Astrocyte of the spinal cord (primary cell): ENCODE measurements at regions not wholly inside any gene's neighbourhood (a gene's known extent, or its start where the extent isn't known, plus 50 kb on each side); places are given as distances from the start of the nearest gene placed in this dataset.
"Not testable (repeated sequence)": the region's sequence is repeated elsewhere in the genome, so short reads cannot be mapped to it uniquely, and the experiment has no call there.

Experiments used
- DNase-seq: peaks from one replicate; pipeline ENCODE4 v3.0.0; 2011; ENCODE audit warnings: low read depth, low spot score
- H3K4me3 ChIP-seq: 2 replicates; pipeline ENCODE4 v1.5.1; 2011; ENCODE audit warnings: low read depth, mild to moderate bottlenecking, low read length, moderate library complexity
- in situ Hi-C: cut with HindIII; loops from 2 replicates; pipeline ENCODE4 v1.10.0; 2017; ENCODE audit warnings: low sequenced_read_pairs

- H3K4me3 ChIP-seq, DNase-seq, in situ Hi-C loops: not testable (repeated sequence)
Measured at GRCh38 chr16:88225640-88226230, 157.0 kb upstream of the ZNF469 start.

- H3K4me3 ChIP-seq, DNase-seq, in situ Hi-C loops: not testable (repeated sequence)
Measured at GRCh38 chr16:88226302-88226701, 156.5 kb upstream of the ZNF469 start.

- DNase-seq, H3K4me3 ChIP-seq, in situ Hi-C loops: not testable (repeated sequence)
Measured at GRCh38 chr16:88227026-88227721, 155.6 kb upstream of the ZNF469 start.

GRCh38 chr16:88227722-88228482 lies 154.9 kb upstream of the ZNF469 start:
- DNase-seq, H3K4me3 ChIP-seq, in situ Hi-C loops: not testable (repeated sequence)

- H3K4me3 ChIP-seq, in situ Hi-C loops, DNase-seq: not testable (repeated sequence)
Measured at GRCh38 chr16:88228751-88229150, 154.0 kb upstream of the ZNF469 start.

- H3K4me3 ChIP-seq, DNase-seq, in situ Hi-C loops: not testable (repeated sequence)
Measured at GRCh38 chr16:88229710-88230109, 153.0 kb upstream of the ZNF469 start.

GRCh38 chr16:88230276-88230966 lies 152.3 kb upstream of the ZNF469 start:
- DNase-seq, in situ Hi-C loops, H3K4me3 ChIP-seq: not testable (repeated sequence)

- H3K4me3 ChIP-seq, in situ Hi-C loops, DNase-seq: not testable (repeated sequence)
Measured at GRCh38 chr16:88230967-88231615, 151.7 kb upstream of the ZNF469 start.

- in situ Hi-C loops = not testable (repeated sequence)
Measured at GRCh38 chr16:88231839-88232238, 150.9 kb upstream of the ZNF469 start.

GRCh38 chr16:88232401-88233258 lies 150.1 kb upstream of the ZNF469 start:
- DNase-seq, H3K4me3 ChIP-seq, in situ Hi-C loops: not testable (repeated sequence)

More at GRCh38 chr16:88231839-88232238, 150.9 kb upstream of the ZNF469 start:
- not testable (repeated sequence) for DNase-seq, H3K4me3 ChIP-seq

- in situ Hi-C loops, H3K4me3 ChIP-seq, DNase-seq: not testable (repeated sequence)
Measured at GRCh38 chr16:88233621-88234420, 148.9 kb upstream of the ZNF469 start.

- in situ Hi-C loops, H3K4me3 ChIP-seq: not testable (repeated sequence)
- peak; percentile 59 for DNase-seq
Measured at GRCh38 chr16:88234421-88235271, 148.1 kb upstream of the ZNF469 start.

- in situ Hi-C loops, DNase-seq: not testable (repeated sequence)
Measured at GRCh38 chr16:88235691-88236090, 147.1 kb upstream of the ZNF469 start.

GRCh38 chr16:88236229-88236628 lies 146.5 kb upstream of the ZNF469 start:
- H3K4me3 ChIP-seq, DNase-seq, in situ Hi-C loops: not testable (repeated sequence)

More at GRCh38 chr16:88235691-88236090, 147.1 kb upstream of the ZNF469 start:
- not testable (repeated sequence) for H3K4me3 ChIP-seq
